SK-N-SH (cell line): ENCODE measurements at regions not wholly inside any gene's neighbourhood (a gene's known extent, or its start where the extent isn't known, plus 50 kb on each side); places are given as distances from the start of the nearest gene placed in this dataset.

ENCODE experiments used
- CHD2 ChIP-seq: fragments of 150-350 bp; IDR thresholded peaks from 2 replicates; pipeline ENCODE4 v1.6.1; 2018; ENCODE audit warnings: low read length; ENCODE audit not compliant: partially characterized antibody
- JUND ChIP-seq: IDR thresholded peaks from 2 replicates; pipeline ENCODE4 v1.4.0; 2012
- NFIC ChIP-seq: IDR thresholded peaks from 2 replicates; pipeline ENCODE4 v1.4.0; 2012; ENCODE audit warnings: borderline replicate concordance
- POLR2AphosphoS5 ChIP-seq: IDR thresholded peaks from 2 replicates; pipeline ENCODE4 v1.6.1; 2012; ENCODE audit warnings: low read depth, low read length
- RFX5 ChIP-seq: IDR thresholded peaks from 2 replicates; pipeline ENCODE4 v1.6.1; 2012; ENCODE audit warnings: mild to moderate bottlenecking, improper control_type of control experiment, low read length
- TF ChIP-seq, protein P1 (sequence below): fragments of 200-600 bp; sonication (generic); IDR thresholded peaks from 2 replicates; pipeline ENCODE4 v1.6.1; 2017; ENCODE audit warnings: antibody characterized with exemption, mild to moderate bottlenecking, moderate library complexity

GRCh38 chr3:139136469-139137202 is 91.9 kb upstream of the PRR23C start:
- TF ChIP-seq, protein P1, sequence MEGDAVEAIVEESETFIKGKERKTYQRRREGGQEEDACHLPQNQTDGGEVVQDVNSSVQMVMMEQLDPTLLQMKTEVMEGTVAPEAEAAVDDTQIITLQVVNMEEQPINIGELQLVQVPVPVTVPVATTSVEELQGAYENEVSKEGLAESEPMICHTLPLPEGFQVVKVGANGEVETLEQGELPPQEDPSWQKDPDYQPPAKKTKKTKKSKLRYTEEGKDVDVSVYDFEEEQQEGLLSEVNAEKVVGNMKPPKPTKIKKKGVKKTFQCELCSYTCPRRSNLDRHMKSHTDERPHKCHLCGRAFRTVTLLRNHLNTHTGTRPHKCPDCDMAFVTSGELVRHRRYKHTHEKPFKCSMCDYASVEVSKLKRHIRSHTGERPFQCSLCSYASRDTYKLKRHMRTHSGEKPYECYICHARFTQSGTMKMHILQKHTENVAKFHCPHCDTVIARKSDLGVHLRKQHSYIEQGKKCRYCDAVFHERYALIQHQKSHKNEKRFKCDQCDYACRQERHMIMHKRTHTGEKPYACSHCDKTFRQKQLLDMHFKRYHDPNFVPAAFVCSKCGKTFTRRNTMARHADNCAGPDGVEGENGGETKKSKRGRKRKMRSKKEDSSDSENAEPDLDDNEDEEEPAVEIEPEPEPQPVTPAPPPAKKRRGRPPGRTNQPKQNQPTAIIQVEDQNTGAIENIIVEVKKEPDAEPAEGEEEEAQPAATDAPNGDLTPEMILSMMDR: no peak
- no peak for TF ChIP-seq POLR2AphosphoS5
- TF ChIP-seq RFX5: no peak
- TF ChIP-seq JUND: no peak
- TF ChIP-seq CHD2: no peak
- TF ChIP-seq NFIC: no peak
